ENCODE measurements at regions not wholly inside any gene's neighbourhood (a gene's known extent, or its start where the extent isn't known, plus 50 kb on each side); places are given as distances from the start of the nearest gene placed in this dataset.

GRCh38 chr7:115475761-115476385, 554.0 kb downstream of the MDFIC start:
- H3K4me3 ChIP-seq (ENCODE audit: low read depth, low read length, poor library complexity, severe bottlenecking), result no peak overlapping the region
- no peaks in the 10 kb centered on the region for H3K36me3 ChIP-seq (ENCODE audit: insufficient read depth, low read length, poor library complexity, severe bottlenecking)
- H3K4me1 ChIP-seq (ENCODE audit: insufficient read depth, low read length, poor library complexity, severe bottlenecking), result no peaks in the 10 kb centered on the region
- no peaks in the 10 kb centered on the region for H3K27me3 ChIP-seq (replicated peaks; ENCODE audit: insufficient read depth, low read depth, low read length, poor library complexity)
- POLR2A ChIA-PET (ENCODE audit: low non-redundant PET), result no interaction called here
- TF ChIP-seq CTCF (conservative IDR thresholded peaks at IDR 0.05; ENCODE audit: low read depth, low read length) (peak; percentile 43), EZH2 (IDR thresholded peaks at IDR 0.05; ENCODE audit: borderline replicate concordance, low read depth, low read length, poor library complexity, severe bottlenecking) (no peak)
- intact Hi-C loops (cut with micrococcal nuclease; ENCODE audit: unreplicated experiment), result loop anchor here (5.0 to 10.0 kb wide), 2 partner anchors 121 to 609 kb away; no protein-coding TSS in a partner anchor
- DNase-seq (ENCODE audit: low spot score), result peak; percentile 42
- no peaks in the 10 kb centered on the region for H3K9me3 ChIP-seq (ENCODE audit: low read depth, low read length, poor library complexity, severe bottlenecking)
- CTCF ChIA-PET, result no interaction called here
- H3K27ac ChIP-seq (ENCODE audit: low read depth, low read length, poor library complexity, severe bottlenecking), result no peak overlapping the region
- no TSS peak for BruUV-seq (replicated peaks)

GRCh38 chr7:115475206-115475605, 553.3 kb downstream of the MDFIC start:
- no peak overlapping the region for H3K27ac ChIP-seq (ENCODE audit: low read depth, low read length, poor library complexity, severe bottlenecking)
- intact Hi-C loops (cut with micrococcal nuclease; ENCODE audit: unreplicated experiment), result loop anchor here (5.0 to 10.0 kb wide), 2 partner anchors 120 to 608 kb away; no protein-coding TSS in a partner anchor
- POLR2A ChIA-PET (ENCODE audit: low non-redundant PET), result no interaction called here
- TF ChIP-seq EZH2 (IDR thresholded peaks at IDR 0.05; ENCODE audit: borderline replicate concordance, low read depth, low read length, poor library complexity, severe bottlenecking) (no peak), CTCF (conservative IDR thresholded peaks at IDR 0.05; ENCODE audit: low read depth, low read length) (no peak)
- no peaks in the 10 kb centered on the region for H3K27me3 ChIP-seq (replicated peaks; ENCODE audit: insufficient read depth, low read depth, low read length, poor library complexity)
- H3K4me3 ChIP-seq (ENCODE audit: low read depth, low read length, poor library complexity, severe bottlenecking), result no peak overlapping the region
- no peaks in the 10 kb centered on the region for H3K4me1 ChIP-seq (ENCODE audit: insufficient read depth, low read length, poor library complexity, severe bottlenecking)
- no peaks in the 10 kb centered on the region for H3K9me3 ChIP-seq (ENCODE audit: low read depth, low read length, poor library complexity, severe bottlenecking)
- DNase-seq (ENCODE audit: low spot score), result no peak
- CTCF ChIA-PET, result no interaction called here
- BruUV-seq (replicated peaks), result no TSS peak
- H3K36me3 ChIP-seq (ENCODE audit: insufficient read depth, low read length, poor library complexity, severe bottlenecking), result no peaks in the 10 kb centered on the region

- intact Hi-C loops (cut with micrococcal nuclease; ENCODE audit: unreplicated experiment), result loop anchor here (10.0 kb wide), 1 partner anchor 119 kb away; no protein-coding TSS in a partner anchor
- no TSS peak for BruUV-seq (replicated peaks)
Measured at GRCh38 chr7:115474137-115474536, 552.2 kb downstream of the MDFIC start.

More at GRCh38 chr7:115474137-115474536, 552.2 kb downstream of the MDFIC start:
- no peaks in the 10 kb centered on the region for H3K9me3 ChIP-seq (ENCODE audit: low read depth, low read length, poor library complexity, severe bottlenecking)
- no peaks in the 10 kb centered on the region for H3K4me1 ChIP-seq (ENCODE audit: insufficient read depth, low read length, poor library complexity, severe bottlenecking)
- H3K27me3 ChIP-seq (replicated peaks; ENCODE audit: insufficient read depth, low read depth, low read length, poor library complexity), result no peaks in the 10 kb centered on the region
- peak; percentile 13 for DNase-seq (ENCODE audit: low spot score)
- ChIA-PET POLR2A (ENCODE audit: low non-redundant PET) (no interaction called here), CTCF (no interaction called here)
- H3K27ac ChIP-seq (ENCODE audit: low read depth, low read length, poor library complexity, severe bottlenecking), result no peak overlapping the region
- TF ChIP-seq EZH2 (IDR thresholded peaks at IDR 0.05; ENCODE audit: borderline replicate concordance, low read depth, low read length, poor library complexity, severe bottlenecking) (no peak), CTCF (conservative IDR thresholded peaks at IDR 0.05; ENCODE audit: low read depth, low read length) (no peak)
- no peak overlapping the region for H3K4me3 ChIP-seq (ENCODE audit: low read depth, low read length, poor library complexity, severe bottlenecking)
- H3K36me3 ChIP-seq (ENCODE audit: insufficient read depth, low read length, poor library complexity, severe bottlenecking), result no peaks in the 10 kb centered on the region

Measured in A673 (cell line).